WI38 (cell line): ENCODE measurements at regions not wholly inside any gene's neighbourhood (a gene's known extent, or its start where the extent isn't known, plus 50 kb on each side); places are given as distances from the start of the nearest gene placed in this dataset.

Experiments
- H3K4me3 ChIP-seq: 2 replicates; pipeline ENCODE4 v1.5.1; 2011; ENCODE audit warnings: low read depth, mild to moderate bottlenecking, control low read depth, low read length
- CTCF ChIP-seq: IDR thresholded peaks from 2 replicates; pipeline ENCODE4 v1.5.1; 2012; ENCODE audit warnings: low read depth, mild to moderate bottlenecking, control low read depth, low read length

GRCh38 chr22:49483946-49484345 is 343.7 kb downstream of the BRD1 start:
- H3K4me3 ChIP-seq = no peak overlapping the region
- no peak for TF ChIP-seq CTCF

GRCh38 chr22:49483281-49483870 is 344.3 kb downstream of the BRD1 start:
- TF ChIP-seq CTCF = no peak
- H3K4me3 ChIP-seq = no peak overlapping the region

GRCh38 chr22:49482811-49483210 is 344.9 kb downstream of the BRD1 start:
- H3K4me3 ChIP-seq = no peak overlapping the region
- TF ChIP-seq CTCF = no peak

GRCh38 chr22:49481659-49482399 is 345.8 kb downstream of the BRD1 start:
- H3K4me3 ChIP-seq = no peak overlapping the region
- TF ChIP-seq CTCF = no peak

GRCh38 chr22:49480896-49481658 is 346.6 kb downstream of the BRD1 start:
- no peak overlapping the region for H3K4me3 ChIP-seq
- no peak for TF ChIP-seq CTCF

- no peak overlapping the region for H3K4me3 ChIP-seq
- TF ChIP-seq CTCF = no peak
Observed at GRCh38 chr22:49480331-49480730, 347.3 kb downstream of the BRD1 start.

- no peak overlapping the region for H3K4me3 ChIP-seq
- no peak for TF ChIP-seq CTCF
Observed at GRCh38 chr22:49479566-49479965, 348.1 kb downstream of the BRD1 start.
